ENCODE measurements at regions not wholly inside any gene's neighbourhood (a gene's known extent, or its start where the extent isn't known, plus 50 kb on each side); places are given as distances from the start of the nearest gene placed in this dataset.

DNA sequence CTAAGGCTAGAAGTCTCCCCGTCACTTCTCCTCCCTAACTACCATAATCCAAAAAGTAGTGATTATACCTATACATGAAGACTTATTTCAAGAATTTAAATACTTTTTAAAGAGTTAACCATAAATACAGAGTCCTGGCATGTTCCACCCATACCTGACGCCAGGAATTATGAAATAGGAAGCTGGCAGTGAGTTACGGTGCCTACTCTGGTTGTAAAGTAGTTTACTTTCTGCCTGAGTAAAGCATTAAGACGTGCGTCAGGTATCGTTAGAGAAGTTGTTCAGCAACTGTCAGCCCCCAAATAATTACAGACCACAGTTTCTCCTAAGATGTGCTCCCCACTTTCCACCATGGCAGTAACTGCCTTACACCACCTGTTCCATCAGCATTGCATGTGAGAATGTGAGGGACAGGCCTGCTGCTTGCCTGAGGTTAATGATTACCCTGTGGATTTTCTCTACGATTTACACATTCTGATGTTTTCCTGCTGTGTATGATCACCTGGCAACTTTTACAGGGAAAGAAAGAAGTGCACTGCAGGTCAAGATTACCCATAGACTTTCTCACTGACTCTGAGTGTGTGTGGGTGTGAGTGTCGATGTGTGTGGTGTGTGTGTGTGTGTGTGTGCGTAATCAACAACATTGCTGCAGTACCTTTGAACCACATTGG lies 92.3 kb upstream of the SLC7A11 start:
- TF ChIP-seq CTCF (IDR thresholded peaks at IDR 0.05) (no peak), POLR2A (IDR thresholded peaks at IDR 0.05) (no peak)

Measured in lower leg skin (tissue), 3 donors.